Keratinocyte (primary cell): ENCODE measurements at regions not wholly inside any gene's neighbourhood (a gene's known extent, or its start where the extent isn't known, plus 50 kb on each side); places are given as distances from the start of the nearest gene placed in this dataset.

Experiments
- CTCF ChIP-seq, 3 experiments: IDR thresholded peaks in 1 of 3; conservative IDR thresholded peaks in 1 of 3; optimal IDR thresholded peaks in 1 of 3; 2 replicates in 2 of 3; 3 replicates in 1 of 3; pipeline versions ENCODE3 to v1.5.1; 2011; ENCODE audit warnings: low read length in 3 of 3, mild to moderate bottlenecking in 3 of 3, moderate library complexity in 2 of 3, control low read depth in 1 of 3, inconsistent platforms in 1 of 3; ENCODE audit not compliant: insufficient read depth in 2 of 3; ENCODE audit errors: extremely low read depth in 1 of 3
- EZH2 ChIP-seq: IDR thresholded peaks from one replicate; pipeline ENCODE4 v1.6.1; 2012; ENCODE audit warnings: inconsistent platforms, mild to moderate bottlenecking, low read length, moderate library complexity

GRCh38 chr20:40008177-40008576 is 680.9 kb downstream of the MAFB start:
- TF ChIP-seq CTCF (optimal IDR thresholded peaks at IDR 0.05 in 1 of 3, IDR thresholded peaks at IDR 0.05 in 1 of 3, conservative IDR thresholded peaks at IDR 0.05 in 1 of 3; ENCODE audit: extremely low read depth in 1 of 3, insufficient read depth in 2 of 3, low read length in 3 of 3) (no peak), EZH2 (no peak)
